PC-3 (cell line): ENCODE measurements at regions not wholly inside any gene's neighbourhood (a gene's known extent, or its start where the extent isn't known, plus 50 kb on each side); places are given as distances from the start of the nearest gene placed in this dataset.
"Not testable (repeated sequence)": the region's sequence is repeated elsewhere in the genome, so short reads cannot be mapped to it uniquely, and the experiment has no call there.

ENCODE experiments used
- ATAC-seq: fragments of 200-7000 bp; cut with Tn5 transposase; 2 replicates; pipeline ENCODE4 v1.9.1; 2020; ENCODE audit warnings: mild to moderate bottlenecking, moderate library complexity
- BruUV-seq: library from RNA; stranded (reverse); fragments of 400-500 nt; replicated peaks from 2 replicates; lab custom pipeline; 2021; lab: Mats Ljungman, UMichigan
- CTCF ChIA-PET: fragments of 300-600 bp; sonication (Branson Sonifier 250); formaldehyde crosslinking; loops from one replicate; lab custom pipeline; 2022; ENCODE audit warnings: antibody characterized with exemption; lab: Charles Lee
- POLR2A ChIA-PET: fragments of 300-600 bp; sonication (Branson Sonifier 250); formaldehyde crosslinking; loops from one replicate; lab custom pipeline; 2022; ENCODE audit warnings: antibody characterized with exemption; ENCODE audit not compliant: unreplicated experiment; lab: Charles Lee
- DNase-seq: peaks from one replicate; pipeline ENCODE4 v3.0.0-alpha.2; 2015
- H2AFZ ChIP-seq: fragments of 300-600 bp; sonication (generic); 2 replicates; pipeline ENCODE4 v1.6.0; 2016; ENCODE audit warnings: antibody characterized with exemption, low read length
- H3F3A ChIP-seq: fragments of 300-600 bp; sonication (generic); one replicate; pipeline ENCODE4 v1.6.0; 2017; ENCODE audit warnings: antibody characterized with exemption, low read length, control low read depth, mild to moderate bottlenecking; ENCODE audit not compliant: unreplicated experiment
- H3K27ac ChIP-seq: fragments of 300-600 bp; sonication (generic); 2 replicates; pipeline ENCODE4 v1.5.1; 2016; ENCODE audit warnings: mild to moderate bottlenecking, low read length
- H3K27me3 ChIP-seq: fragments of 300-600 bp; sonication (generic); 2 replicates; pipeline ENCODE4 v1.6.1; 2016; ENCODE audit warnings: low read length, mixed read lengths
- H3K36me3 ChIP-seq: fragments of 300-600 bp; sonication (generic); 2 replicates; pipeline ENCODE4 v1.6.1; 2016; ENCODE audit warnings: low read depth, mixed run types, low read length, mixed read lengths
- H3K4me1 ChIP-seq: fragments of 300-600 bp; sonication (generic); 2 replicates; pipeline ENCODE4 v1.5.1; 2016; ENCODE audit warnings: low read length; ENCODE audit not compliant: insufficient read depth
- H3K4me2 ChIP-seq: fragments of 300-600 bp; sonication (generic); 2 replicates; pipeline ENCODE4 v1.6.0; 2016; ENCODE audit warnings: low read length
- H3K4me3 ChIP-seq: fragments of 300-600 bp; sonication (generic); 2 replicates; pipeline ENCODE4 v1.5.1; 2016; ENCODE audit warnings: mild to moderate bottlenecking, low read length, mixed read lengths
- H3K79me2 ChIP-seq: fragments of 300-600 bp; sonication (generic); 2 replicates; pipeline ENCODE4 v1.6.1; 2017; ENCODE audit warnings: low read length, mixed read lengths
- H3K9ac ChIP-seq: fragments of 300-600 bp; sonication (generic); 2 replicates; pipeline ENCODE4 v1.6.0; 2016; ENCODE audit warnings: mild to moderate bottlenecking, low read length
- H3K9me2 ChIP-seq: fragments of 300-600 bp; sonication (generic); replicated peaks from 2 replicates; pipeline ENCODE4 v1.6.1; 2016; ENCODE audit warnings: mixed run types, low read length, mixed read lengths
- H3K9me3 ChIP-seq: fragments of 300-600 bp; sonication (generic); 2 replicates; pipeline ENCODE4 v1.6.1; 2016; ENCODE audit warnings: low read length, mixed read lengths
- H4K20me1 ChIP-seq: fragments of 300-600 bp; sonication (generic); 2 replicates; pipeline ENCODE4 v1.6.1; 2016; ENCODE audit warnings: low read length, mixed read lengths
- CTCF ChIP-seq: fragments of 300-600 bp; sonication (generic); conservative IDR thresholded peaks from 2 replicates; pipeline ENCODE4 v1.5.1; 2017; ENCODE audit warnings: antibody characterized with exemption, low read depth, mild to moderate bottlenecking, low read length
- EZH2 ChIP-seq: fragments of 300-600 bp; sonication (generic); IDR thresholded peaks from one replicate; pipeline ENCODE4 v1.6.1; 2017; ENCODE audit warnings: antibody characterized with exemption, mild to moderate bottlenecking, low read length; ENCODE audit not compliant: unreplicated experiment
- EZH2phosphoT487 ChIP-seq: fragments of 300-600 bp; sonication (generic); IDR thresholded peaks from 2 replicates; pipeline ENCODE4 v1.6.1; 2018; ENCODE audit warnings: mild to moderate bottlenecking, antibody characterized with exemption, low read length, borderline replicate concordance
- intact Hi-C: fragments of 100-400 bp; cut with micrococcal nuclease; formaldehyde crosslinking; loops from 2 replicates; pipeline ENCODE4 v1.9.0; 2023

DNA sequence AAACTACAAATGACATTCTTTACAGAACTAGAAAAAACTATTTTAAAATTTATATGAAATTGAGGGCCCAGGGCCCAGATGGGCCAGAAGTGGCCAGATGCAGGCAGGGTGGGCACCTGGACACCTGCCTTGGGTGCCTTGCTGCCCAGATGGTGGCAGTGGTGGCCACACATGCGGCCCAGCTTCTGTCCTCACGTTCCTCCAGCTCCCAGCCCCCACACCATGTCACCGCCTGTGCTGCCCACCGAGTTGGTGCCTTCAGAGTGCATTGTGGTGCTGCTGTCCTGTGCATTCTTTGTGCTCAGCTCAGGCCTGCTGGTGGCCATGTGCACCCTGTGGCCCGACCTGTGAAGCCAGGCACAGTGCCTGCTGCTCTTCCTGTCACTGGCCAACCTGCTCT, 216.8 kb upstream of the CXADR start:
- Histone ChIP-seq H3K27me3 (no peaks in the 10 kb centered on the region), H3K4me1 (no peaks in the 10 kb centered on the region), H3K9ac (no peak overlapping the region), H3F3A (no peaks in the 10 kb centered on the region), H3K27ac (no peak overlapping the region), H3K79me2 (no peaks in the 10 kb centered on the region), H3K4me3 (no peak overlapping the region), H4K20me1 (no peaks in the 10 kb centered on the region), H3K4me2 (no peak overlapping the region), H3K36me3 (no peaks in the 10 kb centered on the region), H2AFZ (no peak overlapping the region), H3K9me2 (no peaks in the 10 kb centered on the region), H3K9me3 (peaks cover 6% of the 10 kb centered on the region; the same call in 1 of the 2 replicates)
- intact Hi-C loops: no loop called here
- no TSS peak for BruUV-seq
- ATAC-seq: no peak
- ChIA-PET CTCF (no interaction called here), POLR2A (no interaction called here)
- no peak for TF ChIP-seq CTCF
- TF ChIP-seq EZH2phosphoT487: no peak
- TF ChIP-seq EZH2: no peak
- DNase-seq: no peak

DNA sequence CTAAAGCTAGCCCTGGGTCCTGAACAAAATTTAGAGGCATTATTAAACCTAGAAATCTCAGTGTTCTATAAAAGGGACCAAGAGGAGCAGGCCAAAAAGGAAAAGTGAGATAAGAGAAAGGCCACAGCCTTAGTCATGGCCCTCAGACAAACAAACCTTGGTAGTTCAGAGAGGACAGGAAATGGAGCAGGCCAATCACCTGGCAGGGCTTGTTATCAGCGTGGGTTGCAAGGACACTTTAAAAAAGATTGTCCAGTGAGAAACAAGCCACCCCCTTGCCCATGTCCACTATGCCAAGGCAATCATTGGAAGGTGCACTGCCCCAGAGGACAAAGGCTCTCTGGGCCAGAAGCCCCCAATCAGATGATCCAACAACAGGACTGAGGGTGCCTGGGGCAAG, 213.3 kb upstream of the CXADR start:
- CTCF ChIA-PET, H3K9me2 ChIP-seq, DNase-seq, H3K36me3 ChIP-seq, H2AFZ ChIP-seq, intact Hi-C loops, H4K20me1 ChIP-seq, H3K9ac ChIP-seq, H3K27me3 ChIP-seq, H3K27ac ChIP-seq, H3F3A ChIP-seq, H3K79me2 ChIP-seq, H3K4me3 ChIP-seq, H3K4me2 ChIP-seq, POLR2A ChIA-PET, H3K4me1 ChIP-seq, H3K9me3 ChIP-seq, BruUV-seq, ATAC-seq: not testable (repeated sequence)

DNA sequence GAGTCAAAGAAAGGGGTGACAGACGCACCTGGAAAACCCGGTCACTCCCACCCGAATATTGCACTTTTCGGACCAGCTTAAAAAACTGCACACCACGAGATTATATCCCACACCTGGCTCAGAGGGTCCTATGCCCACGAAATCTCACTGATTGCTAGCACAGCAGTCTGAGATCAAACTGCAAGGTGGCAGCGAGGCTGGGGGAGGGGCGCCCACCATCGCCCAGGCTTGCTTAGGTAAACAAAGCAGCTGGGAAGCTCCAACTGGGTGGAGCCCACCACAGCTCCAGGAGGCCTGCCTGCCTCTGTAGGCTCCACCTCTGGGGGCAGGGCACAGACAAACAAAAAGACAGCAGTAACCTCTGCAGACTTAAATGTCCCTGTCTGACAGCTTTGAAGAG, 185.1 kb upstream of the CXADR start:
- CTCF ChIA-PET, H3K4me1 ChIP-seq, H3K9me2 ChIP-seq, H2AFZ ChIP-seq, POLR2A ChIA-PET, H3K27me3 ChIP-seq, H3K4me2 ChIP-seq, DNase-seq, H3F3A ChIP-seq, BruUV-seq, H3K4me3 ChIP-seq, H3K27ac ChIP-seq, H3K9me3 ChIP-seq, H3K9ac ChIP-seq, H4K20me1 ChIP-seq, H3K79me2 ChIP-seq, ATAC-seq, H3K36me3 ChIP-seq, intact Hi-C loops: not testable (repeated sequence)

GRCh38 chr21:17334484-17334883, 178.4 kb upstream of the CXADR start:
- ChIA-PET POLR2A (no interaction called here), CTCF (no interaction called here)

More at GRCh38 chr21:17334484-17334883, 178.4 kb upstream of the CXADR start:
- H3K27me3 ChIP-seq: no peaks in the 10 kb centered on the region; the same call in 1 of the 2 replicates
- TF ChIP-seq CTCF (no peak), EZH2 (no peak)
- ATAC-seq: no peak
- H3K9me2 ChIP-seq: no peaks in the 10 kb centered on the region
- no peak overlapping the region for H3K27ac ChIP-seq
- intact Hi-C loops: no loop called here
- no peaks in the 10 kb centered on the region for H3K36me3 ChIP-seq
- no peak overlapping the region for H3K9ac ChIP-seq
- no peak overlapping the region for H2AFZ ChIP-seq
- H3F3A ChIP-seq: no peaks in the 10 kb centered on the region
- H3K9me3 ChIP-seq: no peaks in the 10 kb centered on the region
- no peak overlapping the region for H3K4me3 ChIP-seq
- no peaks in the 10 kb centered on the region for H3K4me1 ChIP-seq
- DNase-seq: no peak
- H3K79me2 ChIP-seq: no peaks in the 10 kb centered on the region
- no TSS peak for BruUV-seq
- no peaks in the 10 kb centered on the region for H4K20me1 ChIP-seq
- no peak overlapping the region for H3K4me2 ChIP-seq
